ENCODE measurements at regions not wholly inside any gene's neighbourhood (a gene's known extent, or its start where the extent isn't known, plus 50 kb on each side); places are given as distances from the start of the nearest gene placed in this dataset.

- Mint-ChIP-seq H3K4me3 (ENCODE audit: unreplicated experiment) (no peak overlapping the region), H3K27me3 (ENCODE audit: unreplicated experiment) (no peaks in the 10 kb centered on the region), H3K4me1 (ENCODE audit: unreplicated experiment) (no peaks in the 10 kb centered on the region), H3K36me3 (ENCODE audit: unreplicated experiment) (no peaks in the 10 kb centered on the region), H3K27ac (ENCODE audit: unreplicated experiment) (no peak overlapping the region), H3K9me3 (ENCODE audit: unreplicated experiment) (no peaks in the 10 kb centered on the region)
- DNase-seq (ENCODE audit: extremely low spot score, unreplicated experiment) = no peak
- no peak for TF ChIP-seq CTCF (IDR thresholded peaks at IDR 0.05)
These were observed 391.2 kb upstream of the ADGRL3 start for GRCh38 chr4:60808726-60809485.

GRCh38 chr4:60809486-60809800, 390.7 kb upstream of the ADGRL3 start:
- no peaks in the 10 kb centered on the region for H3K27me3 Mint-ChIP-seq (ENCODE audit: unreplicated experiment)
- no peak for DNase-seq (ENCODE audit: extremely low spot score, unreplicated experiment)
- TF ChIP-seq CTCF (IDR thresholded peaks at IDR 0.05) = no peak
- no peaks in the 10 kb centered on the region for H3K4me1 Mint-ChIP-seq (ENCODE audit: unreplicated experiment)
- no peaks in the 10 kb centered on the region for H3K9me3 Mint-ChIP-seq (ENCODE audit: unreplicated experiment)
- H3K27ac Mint-ChIP-seq (ENCODE audit: unreplicated experiment) = no peak overlapping the region
- no peaks in the 10 kb centered on the region for H3K36me3 Mint-ChIP-seq (ENCODE audit: unreplicated experiment)
- no peak overlapping the region for H3K4me3 Mint-ChIP-seq (ENCODE audit: unreplicated experiment)

DNA sequence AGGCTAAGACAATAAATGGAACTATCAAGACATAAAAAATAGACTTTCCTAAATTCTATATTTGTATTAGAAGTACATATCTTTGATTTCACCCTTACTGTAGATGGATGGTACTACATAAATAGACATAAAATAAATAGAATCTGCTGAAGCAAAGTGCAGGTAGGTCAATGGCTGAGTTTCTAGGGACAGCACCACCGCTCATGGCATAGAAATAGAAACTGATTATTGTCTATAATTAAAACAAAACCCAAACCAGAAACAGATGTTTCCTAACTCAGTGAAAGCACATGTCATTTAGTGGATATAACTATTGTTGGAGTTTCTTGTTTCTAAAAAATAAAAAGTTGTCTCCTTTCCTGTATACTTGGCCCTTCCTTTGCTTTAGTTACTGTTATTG, 387.3 kb upstream of the ADGRL3 start:
- no peak for TF ChIP-seq CTCF (IDR thresholded peaks at IDR 0.05)
- H3K9me3 Mint-ChIP-seq (ENCODE audit: unreplicated experiment) = no peaks in the 10 kb centered on the region
- H3K4me3 Mint-ChIP-seq (ENCODE audit: unreplicated experiment) = no peak overlapping the region
- H3K36me3 Mint-ChIP-seq (ENCODE audit: unreplicated experiment) = no peaks in the 10 kb centered on the region
- no peak overlapping the region for H3K27ac Mint-ChIP-seq (ENCODE audit: unreplicated experiment)
- no peak for DNase-seq (ENCODE audit: extremely low spot score, unreplicated experiment)
- H3K27me3 Mint-ChIP-seq (ENCODE audit: unreplicated experiment) = no peaks in the 10 kb centered on the region
- H3K4me1 Mint-ChIP-seq (ENCODE audit: unreplicated experiment) = no peaks in the 10 kb centered on the region

- Mint-ChIP-seq H3K4me3 (ENCODE audit: unreplicated experiment) (no peak overlapping the region), H3K27ac (ENCODE audit: unreplicated experiment) (no peak overlapping the region), H3K4me1 (ENCODE audit: unreplicated experiment) (no peaks in the 10 kb centered on the region), H3K36me3 (ENCODE audit: unreplicated experiment) (no peaks in the 10 kb centered on the region), H3K9me3 (ENCODE audit: unreplicated experiment) (no peaks in the 10 kb centered on the region), H3K27me3 (ENCODE audit: unreplicated experiment) (no peaks in the 10 kb centered on the region)
- TF ChIP-seq CTCF (IDR thresholded peaks at IDR 0.05) = no peak
- no peak for DNase-seq (ENCODE audit: extremely low spot score, unreplicated experiment)
These were observed 385.6 kb upstream of the ADGRL3 start for GRCh38 chr4:60814549-60814948.

GRCh38 chr4:60817609-60818008, 382.5 kb upstream of the ADGRL3 start:
- Mint-ChIP-seq H3K27ac (ENCODE audit: unreplicated experiment) (no peak overlapping the region), H3K36me3 (ENCODE audit: unreplicated experiment) (no peaks in the 10 kb centered on the region), H3K27me3 (ENCODE audit: unreplicated experiment) (no peaks in the 10 kb centered on the region), H3K4me3 (ENCODE audit: unreplicated experiment) (no peak overlapping the region), H3K9me3 (ENCODE audit: unreplicated experiment) (no peaks in the 10 kb centered on the region), H3K4me1 (ENCODE audit: unreplicated experiment) (no peaks in the 10 kb centered on the region)
- TF ChIP-seq CTCF (IDR thresholded peaks at IDR 0.05) = no peak
- no peak for DNase-seq (ENCODE audit: extremely low spot score, unreplicated experiment)
